SIG-M5 (cell line): ENCODE measurements at regions not wholly inside any gene's neighbourhood (a gene's known extent, or its start where the extent isn't known, plus 50 kb on each side); places are given as distances from the start of the nearest gene placed in this dataset.
"Not testable (repeated sequence)": the region's sequence is repeated elsewhere in the genome, so short reads cannot be mapped to it uniquely, and the experiment has no call there.

ENCODE experiments used
- DNase-seq: peaks from one replicate; lab custom pipeline; 2025; lab: John Stamatoyannopoulos, UW

- no peak for DNase-seq
Measured at GRCh38 chr2:223294756-223295155, 242.8 kb downstream of the KCNE4 start.

- DNase-seq = no peak
Measured at GRCh38 chr2:223297788-223298187, 245.8 kb downstream of the KCNE4 start.

- not testable (repeated sequence) for DNase-seq
Measured at GRCh38 chr2:223298329-223298728, 246.3 kb downstream of the KCNE4 start.

GRCh38 chr2:223300326-223300725 is 248.3 kb downstream of the KCNE4 start:
- DNase-seq = no peak

GRCh38 chr2:223306371-223306770 is 254.4 kb downstream of the KCNE4 start:
- no peak for DNase-seq

GRCh38 chr2:223311889-223312680 is 260.1 kb downstream of the KCNE4 start:
- no peak for DNase-seq

GRCh38 chr2:223313101-223313500 is 261.1 kb downstream of the KCNE4 start:
- DNase-seq = no peak

GRCh38 chr2:223314811-223315210 is 262.8 kb downstream of the KCNE4 start:
- DNase-seq = no peak

GRCh38 chr2:223315813-223316212 is 263.8 kb downstream of the KCNE4 start:
- DNase-seq = no peak

GRCh38 chr2:223316342-223316741 is 264.4 kb downstream of the KCNE4 start:
- DNase-seq = no peak

- DNase-seq = no peak
Measured at GRCh38 chr2:223319601-223320000, 267.6 kb downstream of the KCNE4 start.

- no peak for DNase-seq
Measured at GRCh38 chr2:223324402-223324801, 272.4 kb downstream of the KCNE4 start.

- no peak for DNase-seq
Measured at GRCh38 chr2:223328578-223328977, 273.6 kb downstream of the SCG2 start.

GRCh38 chr2:223330747-223331146 is 271.4 kb downstream of the SCG2 start:
- DNase-seq = not testable (repeated sequence)

GRCh38 chr2:223338016-223338415 is 264.1 kb downstream of the SCG2 start:
- DNase-seq = no peak

GRCh38 chr2:223357076-223357475 is 245.1 kb downstream of the SCG2 start:
- no peak for DNase-seq

- DNase-seq = no peak
Measured at GRCh38 chr2:223363085-223363484, 239.1 kb downstream of the SCG2 start.

- no peak for DNase-seq
Measured at GRCh38 chr2:223365158-223365679, 236.9 kb downstream of the SCG2 start.

- DNase-seq = no peak
Measured at GRCh38 chr2:223366566-223366965, 235.6 kb downstream of the SCG2 start.

GRCh38 chr2:223368481-223368880 is 233.7 kb downstream of the SCG2 start:
- DNase-seq = no peak

GRCh38 chr2:223369889-223370288 is 232.3 kb downstream of the SCG2 start:
- no peak for DNase-seq

- no peak for DNase-seq
Measured at GRCh38 chr2:223383315-223383714, 218.8 kb downstream of the SCG2 start.

- DNase-seq = no peak
Measured at GRCh38 chr2:223386189-223386588, 216.0 kb downstream of the SCG2 start.

- DNase-seq = no peak
Measured at GRCh38 chr2:223386984-223387383, 215.2 kb downstream of the SCG2 start.
